IMR-90 (cell line): ENCODE measurements at regions not wholly inside any gene's neighbourhood (a gene's known extent, or its start where the extent isn't known, plus 50 kb on each side); places are given as distances from the start of the nearest gene placed in this dataset.

Experiments used
- ATAC-seq: fragments of 200-7000 bp; cut with Tn5 transposase; 2 replicates; pipeline ENCODE4 v1.9.1; 2020; ENCODE audit warnings: low read depth, mild to moderate bottlenecking, moderate library complexity
- BruUV-seq: library from RNA; stranded (reverse); fragments of 400-500 nt; replicated peaks from 2 replicates; lab custom pipeline; 2021; lab: Mats Ljungman, UMichigan
- CTCF ChIA-PET: fragments of 300-600 bp; formaldehyde crosslinking; extraction: SDS; loops from one replicate; lab custom pipeline; 2021; ENCODE audit warnings: antibody characterized with exemption; lab: Yijun Ruan, JAX
- POLR2A ChIA-PET: fragments of 300-600 bp; sonication (Branson Sonifier 250); formaldehyde crosslinking; loops from one replicate; lab custom pipeline; 2022; ENCODE audit warnings: antibody characterized with exemption; ENCODE audit not compliant: unreplicated experiment; lab: Charles Lee
- DNase-seq: peaks from one replicate; pipeline ENCODE4 v3.0.0; 2013
- H2AFZ ChIP-seq: replicated peaks from 2 replicates; pipeline ENCODE3; 2013; ENCODE audit warnings: low read length, mild to moderate bottlenecking; ENCODE audit not compliant: poor library complexity
- H2AK5ac ChIP-seq: 2 replicates; pipeline ENCODE4 v1.6.1; 2013; ENCODE audit warnings: low read depth, low read length, inconsistent platforms
- H2AK9ac ChIP-seq: replicated peaks from 2 replicates; pipeline ENCODE3; 2013; ENCODE audit warnings: mild to moderate bottlenecking, low read depth, low read length, moderate library complexity; ENCODE audit not compliant: poor library complexity
- H2BK120ac ChIP-seq: 2 replicates; pipeline ENCODE4 v1.6.1; 2013; ENCODE audit warnings: low read depth, low read length, inconsistent platforms
- H2BK15ac ChIP-seq: 3 replicates; pipeline ENCODE4 v1.6.1; 2013; ENCODE audit warnings: low read depth, low read length, inconsistent platforms
- H2BK20ac ChIP-seq: 2 replicates; pipeline ENCODE4 v1.6.1; 2013; ENCODE audit warnings: low read depth, mild to moderate bottlenecking, inconsistent platforms, low read length, moderate library complexity
- H2BK5ac ChIP-seq: 2 replicates; pipeline ENCODE4 v1.6.1; 2013; ENCODE audit warnings: mild to moderate bottlenecking, low read depth, low read length, inconsistent platforms; ENCODE audit not compliant: poor library complexity, severe bottlenecking
- H3K14ac ChIP-seq: replicated peaks from 2 replicates; pipeline ENCODE4 v1.6.1; 2013; ENCODE audit warnings: low read depth, low read length, inconsistent platforms
- H3K18ac ChIP-seq: 2 replicates; pipeline ENCODE4 v1.6.1; 2013; ENCODE audit warnings: low read depth, low read length, control low read depth
- H3K23ac ChIP-seq: 2 replicates; pipeline ENCODE4 v1.6.1; 2013; ENCODE audit warnings: low read depth, low read length, inconsistent platforms
- H3K27ac ChIP-seq: 2 replicates; pipeline ENCODE4 v1.5.1; 2013; ENCODE audit warnings: mild to moderate bottlenecking, control low read depth, low read length; ENCODE audit not compliant: insufficient read depth
- H3K27me3 ChIP-seq: 2 replicates; pipeline ENCODE4 v1.6.1; 2013; ENCODE audit warnings: low read length; ENCODE audit not compliant: control insufficient read depth, insufficient read depth
- H3K36me3 ChIP-seq: 2 replicates; pipeline ENCODE4 v1.6.1; 2013; ENCODE audit warnings: low read length, mixed read lengths; ENCODE audit not compliant: control insufficient read depth, insufficient read depth
- H3K4ac ChIP-seq: 2 replicates; pipeline ENCODE4 v1.6.1; 2013; ENCODE audit warnings: low read depth, low read length, inconsistent platforms
- H3K4me1 ChIP-seq: 2 replicates; pipeline ENCODE4 v1.6.1; 2013; ENCODE audit warnings: low read length, mixed read lengths; ENCODE audit not compliant: control insufficient read depth, insufficient read depth
- H3K4me2 ChIP-seq: 2 replicates; pipeline ENCODE4 v1.6.1; 2013; ENCODE audit warnings: low read depth, mild to moderate bottlenecking, control low read depth, low read length, moderate library complexity
- H3K4me3 ChIP-seq: 2 replicates; pipeline ENCODE4 v1.5.1; 2013; ENCODE audit warnings: low read depth, mild to moderate bottlenecking, control low read depth, low read length, moderate library complexity; ENCODE audit not compliant: insufficient read depth
- H3K56ac ChIP-seq: 2 replicates; pipeline ENCODE4 v1.6.1; 2013; ENCODE audit warnings: low read length, inconsistent platforms; ENCODE audit not compliant: insufficient read depth; ENCODE audit errors: extremely low read depth
- H3K79me1 ChIP-seq, 2 experiments: 2 replicates each; pipeline ENCODE4 v1.6.1; 2013; ENCODE audit warnings: low read length in 2 of 2, inconsistent platforms in 1 of 2, low read depth in 1 of 2
- H3K9ac ChIP-seq: 2 replicates; pipeline ENCODE4 v1.6.1; 2013; ENCODE audit warnings: low read depth, low read length, control low read depth
- H3K9me1 ChIP-seq: 2 replicates; pipeline ENCODE4 v1.6.1; 2013; ENCODE audit warnings: low read length, inconsistent platforms; ENCODE audit not compliant: insufficient read depth
- H3K9me3 ChIP-seq: 2 replicates; pipeline ENCODE4 v1.6.1; 2013; ENCODE audit warnings: low read length; ENCODE audit not compliant: control insufficient read depth, insufficient read depth
- H4K20me1 ChIP-seq: 2 replicates; pipeline ENCODE4 v1.6.1; 2013; ENCODE audit warnings: low read length, inconsistent platforms; ENCODE audit not compliant: insufficient read depth
- H4K5ac ChIP-seq: 2 replicates; pipeline ENCODE4 v1.6.1; 2013; ENCODE audit warnings: mild to moderate bottlenecking, low read depth, low read length, control low read depth
- H4K8ac ChIP-seq, 2 experiments: 2 replicates each; pipeline ENCODE4 v1.6.1; 2013; ENCODE audit warnings: low read depth in 2 of 2, low read length in 2 of 2, control low read depth in 1 of 2, inconsistent platforms in 1 of 2
- H4K91ac ChIP-seq: 2 replicates; pipeline ENCODE4 v1.6.1; 2013; ENCODE audit warnings: low read depth, low read length, inconsistent platforms; ENCODE audit not compliant: insufficient read depth
- BHLHE40 ChIP-seq: fragments of 150-350 bp; IDR thresholded peaks from 2 replicates; pipeline ENCODE4 v1.6.1; 2016; ENCODE audit warnings: mild to moderate bottlenecking, low read depth, low read length
- CEBPB ChIP-seq: IDR thresholded peaks from 2 replicates; pipeline ENCODE4 v1.6.1; 2012; ENCODE audit warnings: low read depth, low read length, improper control_type of control experiment
- CHD1 ChIP-seq: IDR thresholded peaks from 2 replicates; pipeline ENCODE4 v1.6.1; 2012; ENCODE audit warnings: low read depth, low read length, improper control_type of control experiment
- CTCF ChIP-seq: conservative IDR thresholded peaks from 2 replicates; pipeline ENCODE4 v1.5.1; 2012; ENCODE audit warnings: mild to moderate bottlenecking, low read depth, low read length, improper control_type of control experiment
- FOS ChIP-seq: fragments of 150-350 bp; IDR thresholded peaks from 2 replicates; pipeline ENCODE4 v1.6.1; 2016; ENCODE audit warnings: low read depth, low read length
- MAFK ChIP-seq: IDR thresholded peaks from 2 replicates; pipeline ENCODE4 v1.6.1; 2012; ENCODE audit warnings: low read depth, low read length, improper control_type of control experiment
- MAZ ChIP-seq: IDR thresholded peaks from 2 replicates; pipeline ENCODE4 v1.6.1; 2012; ENCODE audit warnings: low read depth, mild to moderate bottlenecking, low read length, improper control_type of control experiment, moderate library complexity, borderline replicate concordance
- POLR2A ChIP-seq: IDR thresholded peaks from 2 replicates; pipeline ENCODE4 v1.6.1; 2012; ENCODE audit warnings: mild to moderate bottlenecking, low read depth, low read length
- RCOR1 ChIP-seq: IDR thresholded peaks from 2 replicates; pipeline ENCODE4 v1.6.1; 2012; ENCODE audit warnings: mild to moderate bottlenecking, low read length, improper control_type of control experiment; ENCODE audit not compliant: insufficient replicate concordance
- RFX5 ChIP-seq: IDR thresholded peaks from 2 replicates; pipeline ENCODE4 v1.8.0; 2012; ENCODE audit warnings: low read depth, mild to moderate bottlenecking, low read length, moderate library complexity
- WGBS, 2 experiments: methylation state at CpG; one replicate each; pipeline versions ENCODE4 v1.1.5 to v1.1.7; 2013; ENCODE audit warnings: missing lambda C conversion rate in 2 of 2; ENCODE audit not compliant: insufficient read length in 1 of 2; ENCODE audit errors: extremely low coverage in 2 of 2; 5-methylcytosine and 5-hydroxymethylcytosine counted together
- dilution Hi-C: fragments of 300-500 bp; cut with HindIII; formaldehyde crosslinking; loops from one replicate; pipeline ENCODE4 v1.14.3; 2018; ENCODE audit warnings: low sequenced_read_pairs; ENCODE audit not compliant: unreplicated experiment
- in situ Hi-C: fragments of 300-500 bp; cut with MboI; formaldehyde crosslinking; loops from 3 replicates; pipeline ENCODE4 v1.14.3; 2019; ENCODE audit warnings: low sequenced_read_pairs, inconsistent platforms, mixed read lengths
- intact Hi-C: fragments of 100-400 bp; cut with micrococcal nuclease; formaldehyde crosslinking; loops from 2 replicates; pipeline ENCODE4 v1.10.0; 2022

GRCh38 chr12:98439471-98439951 is 75.9 kb upstream of the TMPO start:
- H3K27me3 ChIP-seq, result peaks cover 22% of the 10 kb centered on the region
- H2AK5ac ChIP-seq, result no peak overlapping the region
- in situ Hi-C loops (no loop called here), intact Hi-C loops (loop anchor here (1.0 kb wide), 1 partner anchor 36 kb away; no protein-coding TSS in a partner anchor), dilution Hi-C loops (no loop called here)
- H3K9me3 ChIP-seq, result no peaks in the 10 kb centered on the region; the same call in 1 of the 2 replicates
- no peak overlapping the region for H2AK9ac ChIP-seq
- no peak for TF ChIP-seq CTCF
- no peak for TF ChIP-seq MAZ
- TF ChIP-seq POLR2A, result no peak
- no peak for TF ChIP-seq CHD1
- TF ChIP-seq RFX5, result no peak
- no peak for TF ChIP-seq MAFK
- TF ChIP-seq FOS, result no peak
- TF ChIP-seq CEBPB, result no peak
- TF ChIP-seq BHLHE40, result no peak
- no peak for TF ChIP-seq RCOR1
- POLR2A ChIA-PET, result no interaction called here
- no peak overlapping the region for H3K9ac ChIP-seq
- H4K5ac ChIP-seq, result no peak overlapping the region
- no peaks in the 10 kb centered on the region for H3K9me1 ChIP-seq
- WGBS, 2 experiments, result 20% methylated on average over 2 of the region's 3 CpGs; no CpG with 5 or more reads in 1 of the 2 experiments
- no peak overlapping the region for H4K91ac ChIP-seq
- peak; percentile 28 for ATAC-seq
- H3K18ac ChIP-seq, result no peak overlapping the region
- no peak overlapping the region for H3K27ac ChIP-seq
- H4K8ac ChIP-seq, result no peak overlapping the region
- H3K4me1 ChIP-seq, result peaks cover 4% of the 10 kb centered on the region
- no peak overlapping the region for H3K23ac ChIP-seq
- no peak overlapping the region for H2BK20ac ChIP-seq
- H2AFZ ChIP-seq, result no peak overlapping the region
- no peak overlapping the region for H3K4ac ChIP-seq
- H2BK5ac ChIP-seq, result no peak overlapping the region
- H3K79me1 ChIP-seq, result no peaks in the 10 kb centered on the region
- no peak overlapping the region for H3K4me3 ChIP-seq
- H3K4me2 ChIP-seq, result no peak overlapping the region
- H3K36me3 ChIP-seq, result no peaks in the 10 kb centered on the region
- no peak overlapping the region for H2BK120ac ChIP-seq
- no TSS peak for BruUV-seq
- H3K56ac ChIP-seq, result no peak overlapping the region
- no peak overlapping the region for H3K14ac ChIP-seq
- no peaks in the 10 kb centered on the region for H4K20me1 ChIP-seq
- no peak overlapping the region for H2BK15ac ChIP-seq
- CTCF ChIA-PET, result interaction anchor here (0.9 kb wide), 2 partner anchors 10 to 52 kb away, joined by 3 read pairs; no protein-coding TSS in a partner anchor
- DNase-seq, result no peak
